ENCODE measurements at regions not wholly inside any gene's neighbourhood (a gene's known extent, or its start where the extent isn't known, plus 50 kb on each side); places are given as distances from the start of the nearest gene placed in this dataset.

DNA sequence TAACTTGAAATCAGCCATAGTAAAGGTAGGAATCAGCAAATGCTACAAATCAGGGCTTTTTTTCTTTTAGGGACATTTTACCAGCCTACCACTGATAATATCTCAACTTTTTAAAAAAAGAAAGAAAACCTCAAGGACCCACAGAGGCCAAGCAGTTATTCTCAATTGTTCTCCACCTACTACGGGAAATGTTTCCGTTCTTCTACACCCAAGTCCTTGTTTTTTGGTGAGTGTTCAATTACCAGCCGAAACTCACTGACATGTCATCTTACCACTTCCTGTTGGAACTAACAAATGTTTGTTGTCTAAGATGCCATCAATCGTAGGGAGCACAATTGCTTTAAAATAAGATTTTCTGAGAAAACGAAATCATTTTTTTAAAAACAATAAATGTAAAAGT lies 50.2 kb upstream of the CDK1 start:
- peak; percentile 12 for DNase-seq (ENCODE audit: low spot score)

DNA sequence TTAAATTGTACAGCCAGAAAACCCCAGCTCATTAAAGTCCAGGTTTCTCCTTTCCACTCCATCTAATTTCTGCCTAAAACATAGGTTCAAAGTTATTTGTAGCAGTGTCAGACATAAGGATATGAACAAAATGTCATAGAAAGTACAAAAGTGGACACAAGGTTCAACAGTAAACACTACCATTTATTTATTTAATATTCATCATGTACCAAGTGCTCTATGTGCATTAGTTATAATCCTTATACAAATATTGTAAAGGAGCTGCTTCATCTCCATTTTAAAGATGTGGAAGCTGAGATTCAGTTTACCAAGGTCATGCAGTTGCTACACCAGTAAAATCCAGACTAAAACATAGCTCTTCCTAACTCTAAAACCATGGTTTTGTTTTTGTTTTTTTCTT lies 52.0 kb upstream of the CDK1 start:
- DNase-seq (ENCODE audit: low spot score), result no peak

DNA sequence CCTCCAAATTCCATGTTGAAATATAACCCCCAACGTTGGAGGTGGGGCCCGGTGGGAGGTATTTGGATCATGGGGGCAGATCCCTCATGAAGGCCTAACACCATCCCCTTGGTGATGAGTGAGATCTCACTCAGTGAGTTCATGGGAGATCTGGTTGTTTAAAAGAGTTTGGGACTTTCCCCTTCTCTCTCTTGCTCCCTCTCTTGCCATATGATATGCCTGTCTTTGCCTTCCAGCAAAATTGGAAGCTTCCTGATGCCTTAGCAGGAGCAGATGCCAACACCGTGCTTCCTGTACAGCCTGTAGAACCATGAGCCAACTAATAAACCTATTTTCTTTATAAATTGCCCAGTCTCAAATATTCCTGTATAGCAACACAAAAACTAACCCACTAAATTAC lies 55.7 kb upstream of the CDK1 start:
- no peak for DNase-seq (ENCODE audit: low spot score)

DNA sequence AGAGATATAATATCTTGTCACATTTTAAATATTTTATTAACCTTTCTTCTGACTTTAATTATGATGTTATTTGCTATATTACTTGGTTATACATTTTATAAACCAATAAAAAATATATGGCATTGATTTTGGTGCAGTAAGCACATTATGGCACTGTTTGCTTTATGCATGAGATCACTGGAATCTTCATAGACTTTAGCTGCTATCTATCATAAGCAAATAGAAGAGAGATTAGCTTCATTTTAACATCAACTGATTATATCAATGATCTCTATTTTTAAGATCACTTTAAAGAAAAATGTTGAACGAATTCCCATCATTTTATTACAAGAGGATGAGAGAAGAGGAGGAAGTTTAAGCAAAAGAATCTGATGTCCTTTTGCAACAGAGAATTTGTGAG lies 58.6 kb upstream of the CDK1 start:
- no peak for DNase-seq (ENCODE audit: low spot score)

DNA sequence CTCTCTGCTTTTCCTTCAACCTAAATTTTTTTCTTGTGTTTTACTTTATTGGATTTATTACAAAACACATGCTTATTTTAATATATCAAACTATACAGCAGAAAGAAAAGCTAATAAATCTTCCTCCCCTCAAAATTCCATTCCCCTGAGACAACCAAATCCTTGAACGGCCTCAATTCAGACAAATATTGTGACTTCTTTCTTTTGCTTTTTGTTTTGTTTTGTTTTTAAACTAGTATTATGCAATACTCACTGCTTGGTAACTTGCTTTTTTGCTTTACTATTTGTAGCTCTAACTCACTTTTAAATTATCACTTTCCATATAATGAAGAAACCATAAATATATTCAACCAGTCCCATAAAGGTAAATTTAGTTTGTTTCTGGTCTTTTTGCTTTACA lies 59.4 kb upstream of the CDK1 start:
- no peak for DNase-seq (ENCODE audit: low spot score)

DNA sequence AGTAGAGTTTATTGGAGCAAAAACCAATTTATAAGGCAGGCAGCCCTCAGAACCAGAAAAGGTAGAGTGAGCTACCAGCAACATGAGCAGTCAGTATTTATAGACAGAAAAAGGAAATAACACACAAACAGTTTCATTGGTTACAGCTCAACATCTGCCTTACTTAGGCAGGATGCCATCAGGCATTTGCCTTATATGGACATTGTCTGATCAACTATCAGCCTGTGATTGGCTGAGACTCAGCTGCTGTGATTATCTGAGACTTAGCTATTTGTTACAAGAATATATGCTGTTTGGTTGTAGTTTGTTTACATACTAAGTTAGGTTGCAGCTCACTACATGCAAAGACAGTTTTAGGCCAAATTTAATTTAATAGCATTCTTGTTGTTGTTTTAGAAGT lies 60.4 kb upstream of the CDK1 start:
- no peak for DNase-seq (ENCODE audit: low spot score)

DNA sequence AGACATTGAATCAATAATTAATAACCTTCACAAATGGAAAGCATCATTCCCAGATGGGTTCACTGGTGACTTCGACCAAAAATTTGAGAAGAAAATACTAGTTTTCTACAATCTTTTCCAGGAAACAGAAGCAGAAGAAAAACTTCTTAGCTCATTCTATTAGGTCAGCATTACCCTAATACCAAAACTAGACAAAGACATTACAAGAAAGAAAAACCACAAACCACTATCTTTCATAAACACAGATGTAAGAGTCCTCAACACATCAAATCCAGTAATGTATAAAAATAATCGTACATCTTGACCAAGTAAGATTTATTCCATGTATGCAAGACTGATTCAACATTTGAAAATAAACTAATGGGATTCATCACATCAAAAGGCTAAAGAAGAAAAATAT lies 64.0 kb upstream of the CDK1 start:
- DNase-seq (ENCODE audit: low spot score), result no peak

DNA sequence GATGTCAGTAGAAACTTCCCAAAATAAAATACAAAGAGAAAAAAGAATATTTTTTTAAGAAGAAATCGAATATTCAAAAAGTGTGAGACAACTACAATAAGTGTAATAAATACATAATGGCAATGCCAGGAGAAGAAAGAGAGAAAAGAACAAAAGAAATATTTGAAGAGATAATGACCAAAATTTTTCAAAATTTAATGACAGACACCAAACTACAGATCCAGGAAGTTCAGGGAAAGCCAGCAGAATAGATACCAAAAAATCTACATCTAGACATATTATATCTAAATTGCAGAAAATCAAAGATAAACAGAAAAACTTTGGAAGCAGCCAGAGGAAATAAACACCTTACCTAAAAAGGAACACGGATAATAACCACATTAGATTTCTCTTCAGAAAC lies 66.8 kb upstream of the CDK1 start:
- no peak for DNase-seq (ENCODE audit: low spot score)

DNA sequence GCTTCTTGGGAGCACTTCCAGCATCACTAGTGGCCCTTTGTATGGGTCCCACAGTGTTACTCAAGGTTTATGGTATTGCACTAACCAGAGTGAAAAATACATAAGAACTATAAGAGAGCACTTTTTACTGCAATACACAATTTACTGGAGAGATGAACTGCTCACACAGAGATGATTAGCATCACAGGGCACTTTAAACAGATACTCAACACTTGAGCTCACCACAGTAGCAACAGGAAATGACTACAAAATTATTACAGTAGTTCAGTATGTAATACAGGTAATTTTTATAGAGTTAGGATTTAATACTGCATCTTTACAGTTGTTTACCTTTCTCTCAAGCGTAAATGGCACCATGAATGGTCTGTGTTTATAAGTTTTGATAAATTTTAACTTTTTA lies 68.2 kb upstream of the CDK1 start:
- DNase-seq (ENCODE audit: low spot score), result no peak

DNA sequence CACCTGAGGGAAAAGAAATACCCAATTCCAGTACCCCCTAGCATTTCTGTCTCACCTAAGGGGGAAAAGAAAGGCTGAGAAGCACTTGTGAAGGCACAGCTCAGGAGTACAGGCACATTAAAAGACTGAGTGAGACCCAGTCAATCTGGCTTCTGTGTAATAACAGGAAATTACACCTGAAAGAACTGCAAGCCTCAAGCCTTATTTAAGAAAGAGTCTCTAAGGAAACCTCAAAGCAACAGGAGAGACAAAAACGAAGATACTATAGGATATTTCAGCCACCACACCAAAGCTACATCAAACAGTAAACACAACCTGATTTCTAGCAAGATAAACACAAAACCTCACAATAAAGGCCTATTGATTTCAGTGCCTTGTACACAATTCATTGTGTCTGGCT lies 69.6 kb upstream of the CDK1 start:
- DNase-seq (ENCODE audit: low spot score), result no peak

DNA sequence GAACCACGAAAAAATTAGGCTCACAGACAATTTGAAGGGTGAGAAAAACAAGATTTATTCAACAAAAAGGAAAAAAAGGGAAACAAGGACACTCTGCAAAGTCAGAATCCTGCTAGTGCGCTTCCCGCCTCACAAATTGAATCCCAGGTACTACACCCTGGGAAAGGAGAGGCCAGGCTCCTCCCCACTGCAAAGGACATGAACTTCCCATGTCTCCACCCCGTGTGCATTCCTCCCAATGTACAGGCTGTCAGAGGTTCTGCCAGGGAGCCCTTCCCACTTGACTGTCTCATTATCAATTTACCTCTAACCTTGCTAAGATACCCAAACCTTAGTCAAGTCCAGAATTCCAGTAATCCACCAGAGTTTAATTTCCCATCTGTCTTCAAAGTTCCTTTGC lies 70.4 kb upstream of the CDK1 start:
- no peak for DNase-seq (ENCODE audit: low spot score)

DNA sequence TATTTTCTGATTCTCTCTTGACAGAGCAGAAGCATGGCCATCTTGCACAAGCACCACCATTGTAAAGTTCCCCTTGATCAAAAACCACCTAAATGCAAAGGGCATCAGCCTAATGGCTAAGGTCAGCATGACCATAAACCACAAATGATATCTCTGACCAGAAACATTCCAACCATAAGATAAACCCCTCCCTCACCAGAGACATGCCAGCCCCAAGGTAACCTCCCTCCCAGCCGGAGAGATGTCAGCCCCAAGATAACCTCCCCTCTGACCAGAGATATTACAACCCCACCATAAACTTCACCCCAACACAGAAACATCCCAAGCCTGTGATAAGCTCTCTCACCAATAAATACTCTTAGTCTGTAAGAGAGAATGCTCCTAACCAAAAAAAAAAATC lies 72.1 kb upstream of the CDK1 start:
- DNase-seq (ENCODE audit: low spot score), result no peak

DNA sequence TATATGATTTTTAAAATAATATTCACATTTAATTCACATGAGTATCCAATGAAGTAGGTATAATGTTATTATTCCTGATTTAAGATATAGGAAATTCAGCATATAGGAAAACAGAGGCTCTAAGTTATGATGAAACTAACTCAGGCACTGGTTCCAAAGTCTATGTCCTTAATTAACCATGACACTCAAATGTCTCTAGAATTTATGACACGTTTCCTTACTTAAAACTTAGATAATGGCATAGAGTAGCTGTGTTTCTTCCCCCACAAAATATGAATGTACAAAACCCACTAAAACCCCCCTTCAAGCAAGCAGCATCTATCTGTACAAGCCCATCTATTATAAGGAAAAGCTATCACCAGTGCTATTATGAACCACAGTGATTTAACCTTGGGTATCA lies 72.9 kb upstream of the CDK1 start:
- no peak for DNase-seq (ENCODE audit: low spot score)

DNA sequence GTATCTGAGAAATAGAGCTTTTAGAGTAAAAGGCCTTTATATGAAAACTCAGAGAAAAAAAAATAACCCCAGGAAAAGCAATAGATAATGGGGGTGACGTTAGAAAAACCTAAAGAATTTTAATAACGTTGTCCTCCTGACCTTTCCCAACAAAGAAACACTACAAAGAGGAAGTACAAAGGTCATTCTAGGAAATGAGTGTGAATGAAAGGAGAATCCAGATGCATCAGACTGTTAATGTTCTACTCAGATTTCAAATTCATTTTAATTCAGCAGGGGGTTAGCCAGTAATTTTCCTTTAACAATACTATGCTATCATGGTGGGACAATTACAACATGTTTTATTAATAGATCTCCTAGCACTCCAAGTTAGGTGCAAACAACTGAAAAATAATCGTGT lies 73.8 kb upstream of the CDK1 start:
- DNase-seq (ENCODE audit: low spot score), result peak; percentile 4

DNA sequence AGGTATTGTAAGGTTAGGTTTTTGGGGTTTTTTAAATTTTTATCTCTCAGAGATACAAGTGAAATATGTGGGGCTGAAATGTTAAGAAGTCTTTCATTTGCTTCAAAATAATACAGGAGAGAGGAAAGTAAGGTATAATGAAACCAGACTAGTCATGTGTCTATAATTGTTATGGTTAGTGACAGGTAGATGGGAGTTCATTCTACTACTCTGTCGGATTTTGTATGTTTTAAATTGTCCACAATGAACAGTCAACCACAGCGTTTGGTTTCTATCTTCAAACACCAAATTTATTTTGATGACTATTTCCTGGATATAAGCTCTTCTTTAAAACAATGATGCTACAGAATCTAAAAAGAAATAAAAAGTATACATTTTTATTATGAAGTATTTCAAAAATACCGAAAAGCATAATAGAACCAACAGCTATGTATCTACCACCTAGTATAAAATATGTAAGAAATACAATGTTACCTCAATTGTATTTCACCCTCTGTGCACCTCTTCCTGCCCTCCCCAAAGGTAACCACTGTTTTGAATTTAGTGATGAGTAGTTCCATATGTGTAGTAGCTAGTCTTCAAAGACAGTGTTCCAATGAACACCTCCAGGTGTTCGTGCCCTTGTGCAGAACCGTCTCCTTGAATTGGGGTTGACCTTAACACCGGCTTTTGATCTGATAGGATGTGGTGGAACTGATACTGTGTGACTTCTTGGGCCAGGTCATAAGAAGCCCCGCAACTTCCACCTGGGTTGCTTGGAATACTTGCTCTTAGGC lies 74.8 kb upstream of the CDK1 start:
- no peak for DNase-seq (ENCODE audit: low spot score)

DNA sequence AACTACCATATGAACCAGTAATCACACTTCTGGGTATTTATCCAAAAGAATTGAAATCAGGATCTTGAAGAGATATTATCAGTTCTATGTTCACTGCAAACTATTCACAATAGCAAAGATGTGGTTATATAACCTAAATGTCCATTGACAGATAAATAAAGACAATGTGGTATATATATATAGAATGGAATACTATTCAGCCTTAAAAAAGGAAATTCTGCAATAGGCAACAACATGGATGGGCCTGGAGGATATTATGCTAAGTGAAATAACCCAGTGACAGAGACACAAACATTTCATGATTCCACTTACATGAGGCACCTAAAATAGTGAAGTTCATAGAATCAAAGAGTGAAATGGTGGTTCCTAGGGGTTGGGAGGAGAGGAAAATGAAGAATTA lies 90.6 kb upstream of the CDK1 start:
- no peak for DNase-seq (ENCODE audit: low spot score)

DNA sequence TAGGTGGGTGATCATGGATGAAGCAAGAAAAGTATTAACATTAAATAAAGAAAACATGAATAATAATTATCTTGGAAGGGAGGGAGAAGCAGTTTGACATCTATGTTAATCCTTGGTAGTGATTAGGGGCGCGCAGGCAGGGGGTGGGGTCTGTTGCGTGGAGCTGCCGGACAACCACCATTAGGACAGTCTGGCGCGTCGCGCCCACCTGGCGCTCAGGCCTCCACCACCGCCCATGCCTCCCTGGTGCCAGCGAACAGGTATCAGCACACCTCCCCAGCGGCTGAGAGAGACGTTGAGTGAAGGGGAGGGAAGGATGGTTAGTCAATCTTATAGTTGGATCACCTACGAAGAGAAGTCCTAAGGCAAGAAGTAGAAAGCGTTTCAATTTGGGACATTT lies 94.2 kb upstream of the CDK1 start:
- no peak for DNase-seq (ENCODE audit: low spot score)

DNA sequence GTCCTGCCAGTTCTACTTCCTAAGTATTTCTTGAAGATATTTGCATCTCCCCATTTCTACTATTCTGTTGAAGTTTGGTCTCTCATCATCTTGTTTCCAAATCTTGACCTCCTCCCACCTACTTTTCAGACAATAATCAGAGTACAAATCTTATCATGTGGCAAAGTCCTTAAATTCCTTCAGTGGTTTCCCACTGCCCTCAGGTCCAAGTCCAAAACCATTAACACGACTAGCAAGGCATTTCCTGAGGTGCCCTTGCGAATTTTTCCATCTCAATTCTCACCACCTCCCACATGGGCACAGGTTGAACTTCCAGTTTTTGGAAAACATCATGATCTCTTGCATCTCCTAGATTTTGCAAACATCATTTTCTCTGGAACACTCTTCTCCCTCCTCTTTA lies 97.2 kb upstream of the CDK1 start:
- DNase-seq (ENCODE audit: low spot score), result no peak

DNA sequence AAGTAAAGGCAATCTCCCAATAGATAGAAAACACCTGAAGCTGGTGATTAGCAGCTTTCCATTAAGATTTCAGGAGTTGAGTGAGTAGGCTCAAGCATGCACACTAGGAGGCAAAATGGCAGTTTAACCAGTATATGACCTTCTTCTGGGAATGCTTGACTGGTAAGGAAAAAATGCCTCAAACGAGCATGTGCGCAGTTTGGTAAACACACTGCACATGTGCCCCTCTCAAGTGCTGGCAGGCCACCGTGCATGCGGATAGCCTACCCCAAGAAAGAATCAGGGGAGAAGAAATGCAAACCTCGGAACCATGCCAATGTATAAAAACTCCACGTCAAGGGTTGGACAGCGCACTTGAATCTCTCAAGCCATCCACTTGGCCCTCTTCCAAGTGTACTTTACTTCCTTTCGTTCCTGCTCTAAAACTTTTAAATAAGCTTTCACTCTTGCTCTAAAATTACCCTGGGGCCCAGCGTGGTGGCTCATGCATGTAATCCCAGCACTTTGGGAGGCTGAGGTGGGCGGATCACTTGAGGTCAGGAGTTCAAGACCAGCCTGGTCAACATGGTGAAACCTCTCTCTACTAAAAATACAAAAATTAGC lies 98.8 kb upstream of the CDK1 start:
- DNase-seq (ENCODE audit: low spot score), result no peak

DNA sequence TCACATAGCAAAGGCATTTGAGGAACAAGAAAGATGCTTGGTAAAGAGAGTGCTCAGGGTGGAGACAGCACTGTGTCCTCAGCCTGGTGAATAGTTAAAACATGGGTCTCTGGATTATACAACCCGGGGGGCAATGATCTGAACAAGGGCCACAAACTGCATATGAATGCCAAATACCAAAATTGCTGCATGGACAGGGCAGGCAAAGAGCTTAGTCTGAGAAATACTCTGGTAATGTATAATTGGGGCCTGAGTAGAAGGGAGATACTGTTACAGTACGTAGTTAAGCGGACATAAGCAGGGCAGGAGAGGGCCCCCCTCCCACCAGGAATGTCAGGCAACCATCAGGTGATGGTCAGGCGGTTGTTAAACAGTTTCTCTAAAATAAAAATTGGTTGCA lies 99.3 kb upstream of the CDK1 start:
- DNase-seq (ENCODE audit: low spot score), result no peak

DNA sequence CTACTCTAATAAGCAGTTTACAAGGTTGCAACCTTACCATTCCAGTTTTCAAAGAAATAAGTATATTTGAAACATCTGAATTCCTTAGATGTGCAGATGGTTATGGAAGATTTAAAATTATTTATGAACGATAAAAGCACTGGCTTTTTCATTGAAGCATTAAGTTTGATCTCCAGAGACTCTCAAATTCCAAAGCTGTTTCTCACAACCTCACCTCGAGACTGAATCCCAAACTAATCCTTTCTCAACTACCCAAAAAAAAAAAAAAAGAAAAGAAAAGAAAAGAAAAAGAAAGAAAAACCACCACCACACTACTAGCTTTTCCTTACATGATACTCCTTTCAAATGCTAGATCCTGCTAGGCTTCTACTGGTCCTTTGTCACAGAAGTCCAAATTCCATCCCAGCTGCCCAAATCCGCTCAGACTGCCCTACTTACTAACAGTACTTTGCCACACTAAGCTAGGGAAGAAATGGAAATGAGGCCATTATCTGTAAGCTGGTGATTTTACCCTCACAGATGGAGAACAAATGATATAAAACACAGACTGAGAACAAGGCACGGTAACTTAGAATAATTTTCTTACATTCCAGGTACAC lies 100.6 kb upstream of the CDK1 start:
- DNase-seq (ENCODE audit: low spot score), result no peak

DNA sequence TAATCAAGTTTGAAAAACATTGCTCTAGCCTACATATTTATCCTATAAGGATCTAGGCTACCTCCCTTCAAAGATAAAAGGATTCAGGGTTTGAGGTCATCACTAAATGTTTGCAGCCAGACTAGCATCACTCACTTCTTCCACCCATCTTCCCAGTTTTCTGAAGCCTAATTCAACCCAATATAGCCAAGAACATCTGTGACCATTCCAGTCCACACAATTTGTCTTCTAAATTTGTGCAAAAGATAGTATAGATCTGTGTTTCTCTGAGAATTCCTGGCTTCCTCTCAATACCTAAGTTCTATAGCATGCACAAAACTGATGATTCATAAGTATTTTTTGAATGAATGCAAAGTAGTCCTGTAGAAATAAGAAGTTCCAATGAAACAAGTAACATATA lies 103.0 kb upstream of the CDK1 start:
- no peak for DNase-seq (ENCODE audit: low spot score)

DNA sequence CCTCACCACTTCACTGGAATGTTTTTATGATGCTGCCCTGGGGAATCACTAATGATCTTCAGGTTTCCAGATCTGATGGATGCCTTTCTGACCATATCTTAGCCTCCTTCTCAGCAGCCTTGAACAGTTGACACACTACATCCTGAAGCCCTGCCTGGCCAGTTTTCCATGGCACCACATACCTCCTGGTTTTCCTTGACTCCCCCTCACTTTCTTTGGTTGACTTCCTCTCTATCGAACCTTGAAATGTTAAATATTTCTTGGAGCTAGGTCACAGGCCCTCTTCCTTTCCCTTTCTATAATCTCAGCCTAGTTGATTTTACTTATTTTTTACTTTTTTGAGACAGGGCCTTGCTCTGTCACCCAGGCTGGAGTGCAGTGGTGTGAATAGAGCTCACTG lies 108.8 kb upstream of the CDK1 start:
- no peak for DNase-seq (ENCODE audit: low spot score)

DNA sequence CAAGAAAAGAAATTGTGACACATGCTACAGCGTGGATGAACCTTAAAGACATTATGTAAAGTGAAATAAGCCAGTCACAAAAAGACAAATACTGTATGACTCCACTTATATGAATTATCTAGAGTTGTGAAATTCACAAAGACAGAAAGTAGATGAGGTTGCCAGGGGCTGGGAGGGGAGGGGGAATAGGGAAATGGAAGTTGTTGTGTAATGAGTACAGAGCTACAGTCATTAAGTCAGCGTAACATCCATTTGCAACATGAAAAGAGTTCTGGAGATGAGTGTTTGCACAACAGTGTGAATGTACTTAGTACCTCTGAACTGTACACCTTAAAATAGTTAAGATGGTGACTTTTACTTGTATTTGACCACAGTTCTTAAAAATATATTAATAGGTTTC lies 112.1 kb upstream of the CDK1 start:
- DNase-seq (ENCODE audit: low spot score), result no peak
